ENCODE measurements at regions not wholly inside any gene's neighbourhood (a gene's known extent, or its start where the extent isn't known, plus 50 kb on each side); places are given as distances from the start of the nearest gene placed in this dataset.

- Mint-ChIP-seq H3K36me3 (no peaks in the 10 kb centered on the region), H3K4me3 (no peak overlapping the region), H3K27ac (no peak overlapping the region), H3K27me3 (peaks cover 3 to 19% of the 10 kb centered on the region in 2 donors), H3K4me1 (no peaks in the 10 kb centered on the region), H3K9me3 (no peaks in the 10 kb centered on the region)
- ChIA-PET CTCF (no interaction called here), POLR2A (no interaction called here)
- no peak for DNase-seq
- Histone ChIP-seq H3K36me3 (ENCODE audit: insufficient read depth, low read length) (no peaks in the 10 kb centered on the region), H3K4me3 (ENCODE audit: low read length) (no peak overlapping the region), H3K4me1 (ENCODE audit: insufficient read depth, low read length) (no peaks in the 10 kb centered on the region), H3K9me3 (ENCODE audit: low read length) (no peaks in the 10 kb centered on the region), H3K27ac (ENCODE audit: low read depth, low read length) (no peak overlapping the region), H3K27me3 (ENCODE audit: insufficient read depth, low read length, poor library complexity, severe bottlenecking) (no peaks in the 10 kb centered on the region)
Observed at GRCh38 chr1:95312181-95312580, 78.2 kb downstream of the RWDD3 start.

- no peak for DNase-seq
- Mint-ChIP-seq H3K9me3 (no peaks in the 10 kb centered on the region), H3K27ac (no peak overlapping the region), H3K4me3 (no peak overlapping the region), H3K27me3 (peaks cover 0 to 7% of the 10 kb centered on the region in 2 donors), H3K4me1 (no peaks in the 10 kb centered on the region), H3K36me3 (no peaks in the 10 kb centered on the region)
- ChIA-PET POLR2A (no interaction called here), CTCF (no interaction called here)
- no peaks in the 10 kb centered on the region for H3K36me3 ChIP-seq (ENCODE audit: insufficient read depth, low read length)
- no peaks in the 10 kb centered on the region for H3K27me3 ChIP-seq (ENCODE audit: insufficient read depth, low read length, poor library complexity, severe bottlenecking)
- H3K4me3 ChIP-seq (ENCODE audit: low read length) = no peak overlapping the region
- H3K4me1 ChIP-seq (ENCODE audit: insufficient read depth, low read length) = no peaks in the 10 kb centered on the region
- no peak overlapping the region for H3K27ac ChIP-seq (ENCODE audit: low read depth, low read length)
- no peaks in the 10 kb centered on the region for H3K9me3 ChIP-seq (ENCODE audit: low read length)
Observed at GRCh38 chr1:95313527-95313926, 79.5 kb downstream of the RWDD3 start.

GRCh38 chr1:95321531-95321930, 87.5 kb downstream of the RWDD3 start:
- ChIA-PET POLR2A (no interaction called here), CTCF (no interaction called here)
- H3K4me1 ChIP-seq (ENCODE audit: insufficient read depth, low read length) = no peaks in the 10 kb centered on the region
- H3K27me3 ChIP-seq (ENCODE audit: insufficient read depth, low read length, poor library complexity, severe bottlenecking) = no peaks in the 10 kb centered on the region
- no peak overlapping the region for H3K4me3 Mint-ChIP-seq
- no peak overlapping the region for H3K27ac Mint-ChIP-seq
- no peak for DNase-seq
- no peak overlapping the region for H3K4me3 ChIP-seq (ENCODE audit: low read length)
- peaks cover 0 to 2% (median 0%) of the 10 kb centered on the region in 5 donors for H3K9me3 Mint-ChIP-seq
- no peaks in the 10 kb centered on the region for H3K36me3 Mint-ChIP-seq
- no peak overlapping the region for H3K27ac ChIP-seq (ENCODE audit: low read depth, low read length)
- no peaks in the 10 kb centered on the region for H3K4me1 Mint-ChIP-seq
- no peaks in the 10 kb centered on the region for H3K9me3 ChIP-seq (ENCODE audit: low read length)
- peaks cover 1 to 16% of the 10 kb centered on the region in 2 donors for H3K27me3 Mint-ChIP-seq
- no peaks in the 10 kb centered on the region for H3K36me3 ChIP-seq (ENCODE audit: insufficient read depth, low read length)

- no peaks in the 10 kb centered on the region for H3K4me1 ChIP-seq (ENCODE audit: insufficient read depth, low read length)
- no peaks in the 10 kb centered on the region for H3K9me3 ChIP-seq (ENCODE audit: low read length)
- POLR2A ChIA-PET = no interaction called here
- H3K4me3 ChIP-seq (ENCODE audit: low read length) = no peak overlapping the region
- H3K27ac ChIP-seq (ENCODE audit: low read depth, low read length) = no peak overlapping the region
- no peak overlapping the region for H3K4me3 Mint-ChIP-seq
- H3K36me3 Mint-ChIP-seq = no peaks in the 10 kb centered on the region
- H3K27ac Mint-ChIP-seq = no peak overlapping the region
- H3K27me3 ChIP-seq (ENCODE audit: insufficient read depth, low read length, poor library complexity, severe bottlenecking) = no peaks in the 10 kb centered on the region
- peaks cover 0 to 2% (median 0%) of the 10 kb centered on the region in 5 donors for H3K9me3 Mint-ChIP-seq
- CTCF ChIA-PET = no interaction called here
- H3K27me3 Mint-ChIP-seq = peaks cover 2 to 16% of the 10 kb centered on the region in 2 donors
- no peak for DNase-seq
- no peaks in the 10 kb centered on the region for H3K4me1 Mint-ChIP-seq
- no peaks in the 10 kb centered on the region for H3K36me3 ChIP-seq (ENCODE audit: insufficient read depth, low read length)
Observed at GRCh38 chr1:95323123-95323522, 89.1 kb downstream of the RWDD3 start.

- Histone ChIP-seq H3K9me3 (ENCODE audit: low read length) (no peaks in the 10 kb centered on the region), H3K27ac (ENCODE audit: low read depth, low read length) (no peak overlapping the region), H3K36me3 (ENCODE audit: insufficient read depth, low read length) (no peaks in the 10 kb centered on the region), H3K27me3 (ENCODE audit: insufficient read depth, low read length, poor library complexity, severe bottlenecking) (no peaks in the 10 kb centered on the region), H3K4me1 (ENCODE audit: insufficient read depth, low read length) (no peaks in the 10 kb centered on the region), H3K4me3 (ENCODE audit: low read length) (no peak overlapping the region)
- ChIA-PET POLR2A (no interaction called here), CTCF (no interaction called here)
- Mint-ChIP-seq H3K4me3 (no peak overlapping the region), H3K9me3 (peaks cover 0 to 1% (median 0%) of the 10 kb centered on the region in 5 donors), H3K27me3 (peaks cover 2 to 12% of the 10 kb centered on the region in 2 donors), H3K36me3 (no peaks in the 10 kb centered on the region), H3K27ac (no peak overlapping the region), H3K4me1 (no peaks in the 10 kb centered on the region)
- DNase-seq = no peak
Observed at GRCh38 chr1:95325349-95325748, 91.3 kb downstream of the RWDD3 start.

- Histone ChIP-seq H3K4me1 (ENCODE audit: insufficient read depth, low read length) (no peaks in the 10 kb centered on the region), H3K9me3 (ENCODE audit: low read length) (no peaks in the 10 kb centered on the region), H3K27me3 (ENCODE audit: insufficient read depth, low read length, poor library complexity, severe bottlenecking) (no peaks in the 10 kb centered on the region), H3K4me3 (ENCODE audit: low read length) (no peak overlapping the region), H3K27ac (ENCODE audit: low read depth, low read length) (no peak overlapping the region), H3K36me3 (ENCODE audit: insufficient read depth, low read length) (no peaks in the 10 kb centered on the region)
- CTCF ChIA-PET = no interaction called here
- POLR2A ChIA-PET = no interaction called here
- no peaks in the 10 kb centered on the region for H3K36me3 Mint-ChIP-seq
- no peaks in the 10 kb centered on the region for H3K4me1 Mint-ChIP-seq
- DNase-seq = no peak
- no peak overlapping the region for H3K4me3 Mint-ChIP-seq
- peaks cover 2 to 12% of the 10 kb centered on the region in 2 donors for H3K27me3 Mint-ChIP-seq
- no peak overlapping the region for H3K27ac Mint-ChIP-seq
- H3K9me3 Mint-ChIP-seq = peaks cover 0 to 2% (median 0%) of the 10 kb centered on the region in 5 donors
Observed at GRCh38 chr1:95326023-95326422, 92.0 kb downstream of the RWDD3 start.

- Histone ChIP-seq H3K27me3 (ENCODE audit: insufficient read depth, low read length, poor library complexity, severe bottlenecking) (no peaks in the 10 kb centered on the region), H3K9me3 (ENCODE audit: low read length) (no peaks in the 10 kb centered on the region), H3K27ac (ENCODE audit: low read depth, low read length) (no peak overlapping the region), H3K36me3 (ENCODE audit: insufficient read depth, low read length) (no peaks in the 10 kb centered on the region), H3K4me3 (ENCODE audit: low read length) (no peak overlapping the region), H3K4me1 (ENCODE audit: insufficient read depth, low read length) (no peaks in the 10 kb centered on the region)
- no peaks in the 10 kb centered on the region for H3K4me1 Mint-ChIP-seq
- DNase-seq = no peak
- H3K4me3 Mint-ChIP-seq = no peak overlapping the region
- no peaks in the 10 kb centered on the region for H3K27me3 Mint-ChIP-seq
- ChIA-PET CTCF (no interaction called here), POLR2A (no interaction called here)
- H3K36me3 Mint-ChIP-seq = no peaks in the 10 kb centered on the region
- H3K9me3 Mint-ChIP-seq = peaks cover 0 to 2% (median 2%) of the 10 kb centered on the region in 5 donors
- H3K27ac Mint-ChIP-seq = no peak overlapping the region
Observed at GRCh38 chr1:95332754-95333153, 98.7 kb downstream of the RWDD3 start.

- H3K27me3 ChIP-seq (ENCODE audit: insufficient read depth, low read length, poor library complexity, severe bottlenecking) = no peaks in the 10 kb centered on the region
- Mint-ChIP-seq H3K36me3 (no peaks in the 10 kb centered on the region), H3K27me3 (peaks cover 2 to 3% of the 10 kb centered on the region in 2 donors), H3K9me3 (peaks cover 0 to 1% (median 0%) of the 10 kb centered on the region in 5 donors), H3K27ac (no peak overlapping the region), H3K4me1 (no peaks in the 10 kb centered on the region), H3K4me3 (no peak overlapping the region)
- H3K27ac ChIP-seq (ENCODE audit: low read depth, low read length) = no peak overlapping the region
- no peaks in the 10 kb centered on the region for H3K4me1 ChIP-seq (ENCODE audit: insufficient read depth, low read length)
- CTCF ChIA-PET = no interaction called here
- POLR2A ChIA-PET = no interaction called here
- DNase-seq = no peak
- no peak overlapping the region for H3K4me3 ChIP-seq (ENCODE audit: low read length)
- H3K9me3 ChIP-seq (ENCODE audit: low read length) = no peaks in the 10 kb centered on the region
- no peaks in the 10 kb centered on the region for H3K36me3 ChIP-seq (ENCODE audit: insufficient read depth, low read length)
Observed at GRCh38 chr1:95339377-95339776, 105.4 kb downstream of the RWDD3 start.

GRCh38 chr1:95340061-95340460, 106.1 kb downstream of the RWDD3 start:
- Mint-ChIP-seq H3K4me1 (no peaks in the 10 kb centered on the region), H3K27ac (no peak overlapping the region)
- CTCF ChIA-PET = no interaction called here

More at GRCh38 chr1:95340061-95340460, 106.1 kb downstream of the RWDD3 start:
- no peak for DNase-seq
- POLR2A ChIA-PET = no interaction called here
- H3K27me3 ChIP-seq (ENCODE audit: insufficient read depth, low read length, poor library complexity, severe bottlenecking) = no peaks in the 10 kb centered on the region
- no peaks in the 10 kb centered on the region for H3K4me1 ChIP-seq (ENCODE audit: insufficient read depth, low read length)
- Mint-ChIP-seq H3K36me3 (no peaks in the 10 kb centered on the region), H3K9me3 (no peaks in the 10 kb centered on the region), H3K27me3 (peaks cover 2 to 3% of the 10 kb centered on the region in 2 donors), H3K4me3 (no peak overlapping the region)
- H3K9me3 ChIP-seq (ENCODE audit: low read length) = no peaks in the 10 kb centered on the region
- H3K4me3 ChIP-seq (ENCODE audit: low read length) = no peak overlapping the region
- no peak overlapping the region for H3K27ac ChIP-seq (ENCODE audit: low read depth, low read length)
- no peaks in the 10 kb centered on the region for H3K36me3 ChIP-seq (ENCODE audit: insufficient read depth, low read length)

All from CD8-positive, alpha-beta memory T cell (primary cell).